CD4-positive, alpha-beta T cell treated with Interferon alpha-2 for 1 hour (primary cell): ENCODE measurements at regions not wholly inside any gene's neighbourhood (a gene's known extent, or its start where the extent isn't known, plus 50 kb on each side); places are given as distances from the start of the nearest gene placed in this dataset.
"Not testable (repeated sequence)": the region's sequence is repeated elsewhere in the genome, so short reads cannot be mapped to it uniquely, and the experiment has no call there.

Experiments
- DNase-seq, 2 donors: peaks; one replicate each; pipeline ENCODE4 v3.0.0-alpha.2; 2020 to 2022

DNA sequence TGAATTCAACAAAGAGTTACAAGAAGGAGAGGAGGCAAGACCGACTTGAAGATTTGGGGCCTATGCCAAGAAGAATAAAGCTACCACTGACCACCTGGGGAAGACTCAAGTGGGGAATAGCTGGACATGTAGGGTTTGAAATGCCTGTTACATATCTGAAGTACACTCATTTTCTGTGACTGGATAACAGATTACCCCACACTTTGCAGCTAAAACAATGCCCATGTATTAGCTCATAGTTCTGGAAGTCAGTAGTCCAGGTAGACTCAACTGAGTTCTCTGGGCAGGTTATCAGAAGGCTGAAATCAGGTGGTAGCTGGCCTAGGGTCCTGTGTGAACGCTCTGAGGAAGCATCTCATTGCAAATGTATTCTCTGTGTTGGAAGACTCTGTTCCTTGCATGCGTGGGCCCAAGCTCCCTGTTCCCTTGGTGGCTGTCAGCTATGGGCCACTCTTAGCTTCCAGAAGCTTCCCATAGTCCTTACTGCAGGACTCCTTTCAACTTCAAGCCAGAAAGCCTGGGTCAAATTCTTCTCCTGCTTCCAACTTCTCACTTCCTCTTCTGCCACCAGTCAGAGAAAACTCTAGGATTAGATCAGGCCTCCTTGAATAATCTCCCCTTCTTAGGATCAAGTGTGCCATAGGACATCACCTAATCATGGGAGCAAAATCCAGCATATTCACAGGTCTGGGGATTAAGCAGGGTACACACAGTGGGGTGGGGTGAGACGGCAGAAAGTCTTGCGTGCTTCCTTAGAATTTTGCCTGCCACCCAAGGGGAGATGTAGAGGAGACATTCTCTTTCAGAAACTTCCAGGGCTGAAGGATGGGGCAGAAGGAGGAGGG, 187.8 kb downstream of the SHQ1 start:
- DNase-seq, result no peak

DNA sequence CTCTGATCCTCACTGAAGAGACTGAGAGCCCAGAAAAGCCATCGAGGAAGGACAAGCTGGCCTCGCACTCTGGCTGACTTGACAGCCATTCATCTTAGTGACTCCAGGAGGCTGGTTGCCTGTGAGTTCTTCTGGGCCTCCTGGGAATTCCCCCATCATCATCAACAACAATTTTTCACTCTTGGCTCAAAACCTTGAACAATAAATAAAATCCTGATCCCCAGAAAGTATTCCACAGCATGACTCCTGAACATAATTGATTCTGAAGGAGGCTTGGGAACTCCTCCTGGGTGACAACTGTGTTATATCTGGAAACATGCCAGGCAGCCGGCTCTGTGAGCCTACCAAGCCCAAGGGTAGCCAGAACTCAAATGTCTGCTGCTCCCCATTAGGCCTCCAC, 188.6 kb downstream of the SHQ1 start:
- no peak for DNase-seq

DNA sequence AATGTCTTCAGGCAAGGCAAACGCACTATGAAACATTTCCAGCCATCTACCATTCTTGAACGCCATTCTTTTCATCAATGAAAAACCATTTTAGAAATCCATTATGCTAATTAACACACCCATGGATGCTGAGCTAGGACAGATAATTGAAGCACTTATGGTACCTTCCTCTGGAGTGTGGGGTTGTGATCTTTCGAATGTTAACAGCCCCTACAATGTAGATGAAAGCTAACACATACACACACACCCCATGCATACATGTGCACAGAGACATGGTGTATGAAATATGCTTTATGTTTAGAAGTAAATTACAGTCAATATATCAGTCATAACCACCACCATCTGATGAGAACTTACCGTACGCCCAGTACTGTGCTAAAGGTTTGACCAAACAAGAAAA, 189.1 kb downstream of the SHQ1 start:
- DNase-seq, result no peak

DNA sequence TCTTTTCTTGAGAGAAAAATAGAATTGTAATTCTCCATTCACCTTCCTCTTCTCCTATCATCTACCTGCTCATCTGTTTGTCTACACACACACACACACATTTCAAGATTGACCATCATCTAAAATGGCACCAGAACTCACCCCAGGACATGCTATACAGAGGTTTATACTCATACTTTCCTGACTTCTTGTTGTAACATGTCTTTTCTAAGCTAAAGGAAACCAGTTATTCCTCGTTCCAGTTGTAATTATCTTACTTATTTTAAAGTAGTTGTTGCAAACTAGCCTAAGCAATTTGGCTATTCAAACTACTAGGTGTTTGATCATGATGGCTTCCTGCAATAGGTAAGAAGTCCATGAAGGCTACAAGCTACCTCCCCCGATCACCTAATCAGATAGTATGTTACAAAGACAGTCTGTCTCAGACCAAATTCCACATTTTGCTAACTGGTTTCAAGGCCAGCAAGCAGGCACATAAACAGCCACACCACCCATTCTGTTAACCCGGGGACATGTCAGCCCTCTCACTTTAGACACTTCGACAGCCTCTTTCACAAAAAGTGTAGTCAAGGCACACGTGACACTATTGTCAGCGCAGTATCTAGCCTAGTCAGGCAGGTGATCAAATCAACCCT, 189.7 kb downstream of the SHQ1 start:
- no peak for DNase-seq

DNA sequence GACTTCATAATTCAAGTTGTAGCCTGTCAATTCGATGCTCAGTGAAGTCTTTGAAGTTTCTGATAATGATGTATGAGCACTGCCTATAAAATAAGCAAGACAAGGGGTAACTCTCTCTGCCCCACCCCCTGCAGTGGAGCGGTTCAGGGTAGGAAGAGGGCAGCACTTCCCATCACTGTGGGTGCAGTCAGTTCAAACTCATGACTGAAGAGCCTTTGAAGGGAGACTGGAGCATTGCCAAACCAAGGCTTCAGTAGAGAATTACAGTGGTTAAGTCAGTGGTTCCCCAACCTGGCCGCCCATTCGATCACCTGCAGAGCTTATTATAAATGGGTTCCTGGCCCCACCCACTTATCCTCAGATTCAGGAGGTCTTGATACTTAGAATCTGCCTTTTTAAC, 190.6 kb downstream of the SHQ1 start:
- peak; percentile 61 to 69 for DNase-seq

DNA sequence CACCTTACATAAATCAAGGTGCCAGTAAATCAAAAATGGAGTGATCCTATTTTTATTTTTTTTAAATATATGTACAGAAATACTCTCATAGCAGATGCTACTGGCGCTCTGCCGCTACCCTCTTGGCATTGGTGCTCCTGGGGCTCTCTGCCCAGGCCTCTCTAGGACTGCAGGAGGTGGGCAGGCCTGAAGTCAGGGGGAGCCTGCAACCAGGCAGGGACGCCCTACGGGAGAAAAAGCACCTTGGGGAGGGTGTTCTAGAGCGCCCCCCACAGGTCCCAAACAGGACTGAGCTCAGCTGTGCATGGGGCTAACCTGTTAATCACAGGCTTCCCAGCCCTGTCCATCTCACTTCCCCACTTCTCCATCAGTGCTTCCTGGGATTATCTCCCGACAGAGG, 192.5 kb downstream of the SHQ1 start:
- DNase-seq, result no peak

DNA sequence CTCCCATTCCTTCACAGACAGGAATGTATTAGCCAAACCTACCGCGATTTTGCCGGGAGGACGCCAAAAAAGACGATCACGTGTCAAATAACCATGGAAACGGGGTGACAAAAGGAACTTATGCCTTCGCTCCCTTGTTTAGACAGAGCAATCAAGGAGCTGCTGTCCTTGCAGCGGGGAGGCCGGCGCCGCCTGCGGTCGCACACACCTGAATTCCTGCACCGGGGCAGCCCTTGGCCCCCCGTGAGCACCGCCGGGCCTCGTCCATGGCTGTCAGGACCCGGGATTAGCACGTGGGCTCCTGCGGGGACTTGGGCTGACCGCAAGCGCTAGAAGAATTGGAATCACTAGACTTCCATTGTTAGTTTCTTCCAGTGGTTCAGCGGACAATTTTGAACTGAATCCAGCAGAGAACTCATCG, 193.1 kb downstream of the SHQ1 start:
- no peak for DNase-seq

DNA sequence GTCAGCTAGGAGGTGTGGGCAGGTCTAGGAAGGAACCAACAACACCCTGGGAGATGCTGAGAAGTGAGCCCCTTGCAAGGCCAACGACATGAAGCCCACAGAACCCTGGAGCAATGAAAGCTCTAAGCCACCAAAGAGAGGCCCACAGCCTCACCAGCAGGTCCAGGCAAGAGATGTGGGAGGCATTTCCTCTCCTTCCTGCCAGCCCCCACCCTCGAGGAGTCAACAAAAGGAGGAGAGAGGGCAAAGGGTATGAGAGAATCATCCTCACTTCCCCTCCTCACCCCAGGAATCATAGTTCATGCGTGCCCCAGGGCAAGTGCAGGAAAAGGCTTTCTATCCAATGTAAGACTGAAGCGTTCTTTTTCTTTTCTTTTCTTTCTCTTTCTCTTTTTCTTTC, 195.8 kb downstream of the SHQ1 start:
- no peak for DNase-seq

DNA sequence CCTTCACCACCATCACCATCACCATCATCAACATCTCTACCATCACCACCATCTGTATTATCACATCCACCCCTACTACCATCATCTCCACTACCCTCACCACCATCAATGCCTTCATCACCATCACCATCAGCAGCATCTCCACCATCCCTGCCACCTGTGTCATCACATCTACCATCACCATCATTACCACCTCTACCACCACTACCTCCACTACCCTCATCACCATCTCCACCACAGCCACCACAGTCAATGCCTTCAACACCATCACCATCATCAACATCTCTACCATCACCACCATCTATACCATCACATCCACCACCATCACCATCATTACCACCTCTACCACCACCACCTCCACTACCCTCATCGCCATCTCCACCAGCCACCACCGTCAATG, 196.7 kb downstream of the SHQ1 start:
- DNase-seq, result no peak

DNA sequence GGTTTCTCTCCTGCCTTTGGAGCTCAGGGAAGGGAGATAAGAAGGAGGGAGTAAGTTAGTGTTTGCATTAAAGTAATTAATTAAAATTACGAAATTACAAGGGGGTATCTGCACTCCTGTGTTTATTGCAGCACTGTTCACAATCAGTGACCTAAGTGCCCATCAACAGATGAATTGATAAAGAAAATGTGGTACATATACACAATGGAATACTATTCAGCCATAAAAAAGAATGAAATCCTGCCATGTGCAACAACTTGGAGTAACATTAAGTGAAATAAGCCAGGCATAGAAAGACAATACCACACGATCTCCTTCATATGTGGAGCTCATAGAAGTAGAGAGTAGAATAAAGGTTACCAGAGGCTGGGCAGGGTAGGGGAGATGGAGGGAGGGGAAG, 202.0 kb downstream of the SHQ1 start:
- no peak for DNase-seq

DNA sequence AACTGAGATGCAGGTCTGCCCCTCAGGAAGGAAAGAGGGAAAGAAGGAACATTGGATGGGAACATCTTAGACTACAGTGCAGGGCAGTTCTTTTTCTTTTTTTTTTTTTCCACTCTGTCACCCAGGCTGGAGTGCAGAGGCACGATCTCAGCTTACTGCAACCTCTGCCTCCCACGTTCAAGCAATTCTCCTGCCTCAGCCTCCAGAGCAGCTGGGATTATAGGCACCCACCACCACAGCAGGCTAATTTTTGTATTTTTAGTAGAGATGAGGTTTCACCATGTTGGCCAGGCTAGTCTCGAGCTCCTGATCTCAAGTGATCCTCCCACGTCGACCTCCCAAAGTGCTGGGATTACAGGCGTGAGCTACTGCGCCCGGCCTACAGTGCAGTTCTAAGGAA, 204.6 kb downstream of the SHQ1 start:
- not testable (repeated sequence) for DNase-seq

DNA sequence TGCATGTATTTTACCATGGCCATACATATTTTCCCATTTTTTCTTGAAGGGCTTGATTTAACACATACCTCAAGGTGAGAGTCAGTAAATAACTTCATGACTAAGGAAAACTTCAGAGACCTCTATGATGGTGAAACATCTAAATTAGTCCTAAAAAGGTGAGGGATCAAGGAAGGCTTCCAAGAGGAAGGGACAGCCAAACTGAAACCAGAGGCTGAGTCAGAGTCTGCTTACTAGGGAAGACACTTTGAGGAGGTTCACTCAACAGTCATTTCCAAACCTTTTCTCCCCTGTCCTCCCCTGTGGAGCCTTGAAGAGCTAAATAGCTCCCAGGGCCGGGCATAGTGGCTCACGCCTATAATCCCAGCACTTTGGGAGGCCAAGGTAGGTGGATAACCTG, 206.6 kb downstream of the SHQ1 start:
- DNase-seq, result no peak

DNA sequence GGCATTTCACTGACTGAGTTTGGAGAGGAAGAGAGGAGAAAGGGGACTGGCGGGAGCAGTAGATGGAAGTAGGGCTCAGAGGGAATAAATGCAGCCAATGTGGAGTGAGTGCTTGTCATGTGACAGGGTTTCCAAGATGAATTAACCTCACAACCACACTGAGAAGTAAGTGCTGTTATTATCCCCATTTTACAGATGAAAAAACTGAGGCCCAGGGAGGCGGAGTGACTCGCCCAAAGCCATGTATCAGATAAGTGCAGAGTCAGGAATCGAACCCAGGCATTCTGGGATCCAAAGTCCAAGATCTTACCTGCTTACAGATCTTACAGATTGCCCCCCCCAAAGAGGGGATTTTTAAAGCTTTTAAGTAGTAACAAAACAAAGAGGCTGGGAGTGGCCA, 207.2 kb downstream of the SHQ1 start:
- DNase-seq, result no peak

DNA sequence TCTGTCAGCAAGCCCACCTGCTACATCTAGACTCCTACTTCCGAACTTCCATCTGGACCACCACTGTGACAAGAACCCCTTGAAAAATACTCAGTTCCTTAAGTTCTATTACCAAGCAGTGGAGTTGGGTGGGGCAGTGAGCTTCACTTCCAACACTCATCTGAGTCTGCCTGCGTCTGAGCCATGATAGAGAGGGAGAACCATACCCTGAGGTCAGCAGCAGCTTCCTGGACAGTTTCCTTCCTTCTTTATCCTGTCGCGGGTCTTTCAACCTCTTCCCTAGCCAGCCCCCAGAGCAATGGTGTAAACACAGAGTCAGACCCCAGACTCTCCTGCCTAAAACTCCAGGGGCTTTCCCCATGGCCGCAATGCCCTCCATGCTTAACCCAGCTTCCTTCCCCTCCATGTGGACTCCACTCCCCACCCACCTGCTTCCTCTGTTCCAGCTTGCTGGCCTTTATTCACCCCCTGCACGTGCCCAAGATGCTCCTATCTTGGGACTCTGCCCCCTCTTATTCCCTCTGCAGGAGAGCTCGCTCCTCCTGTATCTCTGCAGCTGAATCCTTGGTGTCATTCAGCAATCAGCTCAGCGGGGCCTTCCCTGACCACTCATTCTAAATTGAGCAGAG, 211.2 kb downstream of the SHQ1 start:
- DNase-seq, result peak in 1 of 2 donors; percentile 5

DNA sequence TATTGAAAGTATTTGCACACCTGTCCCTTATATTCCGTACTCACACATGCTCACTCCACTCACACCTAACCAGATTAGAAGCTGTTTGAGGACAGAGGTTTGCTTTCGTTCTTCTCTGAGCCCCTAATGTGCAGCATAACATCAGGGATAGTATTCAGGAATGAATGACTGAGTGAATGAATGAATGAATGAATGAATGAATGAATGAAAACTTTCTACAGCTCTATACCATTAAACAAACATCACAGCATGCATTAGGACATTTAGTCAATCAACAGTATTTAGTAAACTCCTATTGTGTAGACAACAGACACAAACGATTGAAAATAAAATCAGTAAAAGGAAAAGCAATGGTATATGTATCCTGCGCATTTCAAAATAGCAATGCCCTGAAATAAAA, 212.7 kb downstream of the SHQ1 start:
- DNase-seq, result no peak

DNA sequence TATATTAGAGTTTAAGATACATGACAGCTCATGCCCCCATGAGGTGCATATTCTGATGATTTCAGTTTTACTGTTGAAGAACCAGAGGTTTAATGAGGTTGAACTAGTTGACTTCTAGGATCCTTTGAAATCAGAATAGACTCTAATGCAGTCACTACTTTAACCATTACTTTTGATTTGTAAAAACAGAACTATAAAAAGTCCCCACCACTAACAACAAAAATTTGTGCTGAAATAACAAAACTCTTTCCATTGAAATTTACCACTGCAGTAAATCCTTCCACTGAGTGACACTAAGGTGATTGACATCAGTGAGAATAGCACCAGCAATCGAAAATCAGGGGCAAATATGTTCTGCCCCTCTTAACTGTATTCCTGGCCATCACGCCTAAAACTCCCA, 214.1 kb downstream of the SHQ1 start:
- DNase-seq, result no peak

DNA sequence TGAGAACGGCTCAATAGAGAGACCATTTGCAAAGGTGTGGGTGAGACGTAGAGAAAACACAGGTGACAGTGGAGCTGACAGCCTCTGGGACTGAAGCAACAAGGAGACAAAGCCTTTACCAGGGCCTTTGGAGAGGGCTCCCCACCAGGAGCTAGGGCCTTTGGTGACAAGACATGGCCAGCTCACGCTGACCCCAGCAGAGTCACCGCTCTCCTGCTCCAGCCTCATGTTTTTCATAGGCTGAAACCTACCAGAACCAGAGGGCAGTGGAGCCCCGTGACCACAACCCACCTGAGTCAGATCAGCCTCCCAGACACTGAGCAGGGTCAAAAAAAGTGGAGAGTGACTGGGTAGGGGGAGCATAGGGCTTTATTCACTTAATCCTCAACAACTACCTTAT, 214.7 kb downstream of the SHQ1 start:
- DNase-seq, result no peak

DNA sequence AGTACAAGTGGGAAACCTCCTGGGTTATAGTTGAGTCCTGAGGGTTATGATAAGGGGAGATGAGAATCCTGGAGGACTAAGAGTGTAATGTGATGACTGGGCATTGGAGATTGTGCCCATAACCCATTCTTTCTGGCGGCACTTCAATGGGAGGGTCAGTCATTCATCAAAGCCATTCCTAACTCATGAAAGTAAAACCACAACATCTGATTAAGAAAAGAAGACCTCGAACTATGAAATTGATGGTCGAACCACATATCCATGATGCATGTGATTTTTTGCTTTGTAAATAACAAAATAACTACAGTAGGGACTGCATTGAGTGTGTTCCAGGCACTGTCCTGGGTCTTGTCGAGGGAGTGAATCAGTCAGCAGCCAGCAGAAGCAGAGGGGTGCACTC, 215.1 kb downstream of the SHQ1 start:
- no peak for DNase-seq

DNA sequence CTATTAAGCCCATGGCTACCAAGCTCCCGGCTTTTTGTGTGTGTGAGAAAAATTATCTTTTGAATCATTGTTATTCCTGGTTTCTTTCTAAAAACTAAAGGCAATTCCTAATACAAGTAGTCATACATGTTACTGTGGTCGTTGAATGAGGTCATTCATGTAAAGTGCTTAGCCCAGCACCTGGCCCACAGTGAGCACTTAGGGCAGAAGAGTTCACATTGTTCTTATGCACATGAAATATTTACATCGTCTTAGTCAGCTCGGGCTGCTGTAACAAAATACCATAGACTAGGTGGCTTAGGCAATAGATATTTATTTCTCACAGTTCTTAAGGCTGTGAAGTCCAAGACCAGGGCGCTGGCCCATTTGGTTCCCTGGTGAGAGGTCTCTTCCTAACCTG, 216.1 kb downstream of the SHQ1 start:
- DNase-seq, result no peak

DNA sequence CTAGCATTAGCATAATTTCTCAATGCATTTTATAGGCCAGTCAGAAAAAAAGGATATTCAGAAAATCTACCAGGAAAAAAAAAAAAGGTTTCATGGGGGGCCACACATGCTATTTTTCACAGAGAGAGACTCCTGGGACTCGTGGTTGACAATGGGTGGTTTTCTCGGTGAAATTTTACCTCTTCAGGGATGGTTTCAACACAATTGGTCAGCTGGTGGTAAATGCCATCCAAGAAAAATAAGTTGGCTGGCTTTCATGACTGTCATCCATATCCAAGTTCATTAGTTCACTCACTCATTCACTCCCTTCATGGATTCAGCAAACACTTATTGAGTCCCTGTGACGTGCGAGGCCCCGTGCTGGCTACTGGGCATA, 217.3 kb downstream of the SHQ1 start:
- no peak for DNase-seq

DNA sequence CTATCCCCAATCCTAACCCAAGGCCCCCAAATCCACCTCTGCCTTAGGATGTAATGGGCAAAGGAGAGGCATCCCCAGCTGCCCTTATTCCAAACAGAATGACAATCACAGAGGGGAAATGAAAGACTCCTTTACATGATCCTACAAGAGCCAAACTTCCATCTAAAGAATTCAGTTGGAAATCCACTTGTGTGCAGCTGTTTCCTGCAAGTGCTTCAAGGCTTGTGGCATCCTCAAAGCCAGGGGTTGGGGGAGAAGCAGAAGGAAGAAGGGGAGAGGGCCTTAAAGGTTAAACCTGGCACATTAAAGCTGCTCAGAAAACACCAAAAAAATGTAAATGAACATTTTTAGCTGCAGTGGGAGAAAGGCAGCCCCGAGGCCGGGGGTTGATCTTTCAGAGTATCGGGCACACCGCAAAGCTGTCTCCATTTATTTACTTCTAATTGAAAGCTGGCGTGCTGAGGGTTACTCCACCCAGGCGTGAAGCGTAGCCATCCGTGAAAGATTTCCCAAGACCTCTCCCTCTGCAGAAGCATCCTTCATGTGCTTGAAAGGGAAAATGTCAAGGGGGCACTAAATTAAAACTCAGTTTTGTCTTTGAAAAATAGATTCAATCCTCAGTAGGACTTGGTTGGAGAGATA, 217.8 kb downstream of the SHQ1 start:
- DNase-seq, result no peak

DNA sequence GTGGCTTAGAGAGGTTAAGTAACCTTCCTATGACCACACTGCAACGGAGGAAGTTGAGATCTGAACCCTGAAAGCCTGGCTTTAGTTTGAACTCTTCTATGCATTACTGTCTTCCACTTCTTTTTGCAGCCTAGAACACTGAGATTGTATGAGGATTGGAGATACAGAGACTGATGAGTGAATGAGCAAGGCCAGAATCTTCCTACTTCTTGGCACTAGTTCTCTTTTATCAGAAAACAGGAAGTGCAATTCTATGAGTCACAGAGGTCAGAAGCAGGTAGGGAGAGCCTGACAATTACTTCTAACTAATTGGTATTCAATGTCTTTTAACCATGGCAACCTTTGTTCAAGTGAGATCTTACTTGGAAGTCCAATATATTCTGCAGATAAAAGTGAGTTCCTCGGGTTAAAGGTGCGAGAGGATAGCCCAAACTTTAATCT, 219.0 kb downstream of the SHQ1 start:
- peak; percentile 4 to 15 for DNase-seq

DNA sequence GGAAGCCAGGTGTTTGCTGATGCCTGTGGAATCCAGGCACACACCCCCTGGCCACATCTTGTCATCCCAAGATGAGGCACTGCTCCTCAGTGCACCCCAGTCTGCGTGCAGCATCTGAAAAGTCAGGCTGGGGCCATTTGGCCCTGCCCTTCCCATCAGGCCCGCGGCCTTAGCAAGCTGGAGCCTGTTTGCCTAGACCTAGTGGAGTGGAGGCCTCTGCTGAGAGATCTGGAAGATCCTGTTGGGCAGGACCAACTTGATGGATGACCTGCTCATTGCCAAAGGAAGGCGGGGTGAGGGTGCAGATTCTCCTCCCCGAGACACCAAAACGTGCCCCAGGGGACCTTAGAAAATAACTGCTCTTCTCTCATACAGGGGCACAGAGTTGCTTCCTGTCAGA, 220.2 kb downstream of the SHQ1 start:
- DNase-seq, result no peak

DNA sequence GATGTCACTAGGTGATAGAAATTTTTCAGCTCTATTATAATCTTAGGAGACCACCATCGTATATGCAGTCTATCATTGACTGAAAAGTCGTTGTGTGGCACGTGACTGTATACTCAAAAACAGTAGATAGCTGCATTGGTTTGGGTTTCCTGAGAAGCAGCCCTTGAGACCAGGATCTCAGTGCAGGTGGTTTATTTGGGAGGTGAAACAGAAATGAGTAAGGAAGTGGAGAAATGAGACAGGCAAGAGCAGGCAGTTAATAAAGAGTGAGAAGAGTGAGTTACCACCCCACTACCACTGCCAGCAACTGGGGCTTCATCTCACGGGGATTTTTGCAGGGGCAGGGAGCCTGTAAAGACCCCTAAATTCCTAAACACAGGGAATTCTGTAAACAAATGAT, 221.0 kb downstream of the SHQ1 start:
- DNase-seq, result no peak
